Muscle layer of duodenum (tissue), 2 donors: ENCODE measurements at regions not wholly inside any gene's neighbourhood (a gene's known extent, or its start where the extent isn't known, plus 50 kb on each side); places are given as distances from the start of the nearest gene placed in this dataset.
"Not testable (repeated sequence)": the region's sequence is repeated elsewhere in the genome, so short reads cannot be mapped to it uniquely, and the experiment has no call there.

Experiments
- H3K27ac ChIP-seq: one replicate; pipeline ENCODE4 v1.7.0; 2013; ENCODE audit warnings: mild to moderate bottlenecking, low read length
- H3K27me3 ChIP-seq: one replicate; pipeline ENCODE4 v1.7.0; 2013; ENCODE audit warnings: low read depth, mild to moderate bottlenecking, control low read depth, low read length
- H3K36me3 ChIP-seq, 2 donors: one replicate each; pipeline ENCODE4 v1.7.0; 2013; ENCODE audit warnings: low read length in 2 of 2, control low read depth in 1 of 2, mild to moderate bottlenecking in 1 of 2; ENCODE audit not compliant: insufficient read depth in 2 of 2, control insufficient read depth in 1 of 2
- H3K4me1 ChIP-seq, 2 donors: one replicate each; pipeline ENCODE4 v1.7.0; 2013; ENCODE audit warnings: low read length in 2 of 2, mild to moderate bottlenecking in 2 of 2, control low read depth in 1 of 2, moderate library complexity in 1 of 2; ENCODE audit not compliant: insufficient read depth in 2 of 2, control insufficient read depth in 1 of 2
- H3K4me3 ChIP-seq, 2 donors: one replicate each; pipeline ENCODE4 v1.7.0; 2013; ENCODE audit warnings: low read length in 2 of 2, low read depth in 1 of 2, mild to moderate bottlenecking in 1 of 2
- H3K9me3 ChIP-seq, 2 donors: one replicate each; pipeline ENCODE4 v1.7.0; 2013; ENCODE audit warnings: low read length in 2 of 2, control low read depth in 1 of 2, mild to moderate bottlenecking in 1 of 2; ENCODE audit not compliant: control insufficient read depth in 1 of 2
- donor health status: healthy.

DNA sequence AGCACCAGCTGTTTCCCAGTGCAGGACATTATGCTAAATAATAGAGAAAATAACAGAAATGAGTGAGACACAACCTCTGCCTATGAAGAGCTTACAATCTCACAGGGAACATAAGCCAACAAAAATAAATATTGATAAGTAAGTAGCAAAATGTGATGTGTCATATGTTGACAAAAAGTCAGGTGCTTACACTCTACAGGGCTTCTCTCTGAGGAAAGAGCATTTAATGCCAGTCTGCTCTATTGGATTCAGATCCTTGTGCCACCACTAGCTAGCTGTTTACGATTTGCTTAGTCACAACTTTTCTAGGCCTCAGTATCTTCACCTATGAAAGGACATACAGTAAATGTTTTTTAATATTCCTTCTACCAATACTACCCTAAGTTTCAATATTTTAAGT lies 500.9 kb upstream of the NAALADL2 start:
- no peaks in the 10 kb centered on the region for H3K27me3 ChIP-seq
- H3K4me3 ChIP-seq = no peak overlapping the region
- no peak overlapping the region for H3K27ac ChIP-seq
- H3K36me3 ChIP-seq = no peaks in the 10 kb centered on the region
- no peaks in the 10 kb centered on the region for H3K4me1 ChIP-seq
- H3K9me3 ChIP-seq = no peaks in the 10 kb centered on the region

DNA sequence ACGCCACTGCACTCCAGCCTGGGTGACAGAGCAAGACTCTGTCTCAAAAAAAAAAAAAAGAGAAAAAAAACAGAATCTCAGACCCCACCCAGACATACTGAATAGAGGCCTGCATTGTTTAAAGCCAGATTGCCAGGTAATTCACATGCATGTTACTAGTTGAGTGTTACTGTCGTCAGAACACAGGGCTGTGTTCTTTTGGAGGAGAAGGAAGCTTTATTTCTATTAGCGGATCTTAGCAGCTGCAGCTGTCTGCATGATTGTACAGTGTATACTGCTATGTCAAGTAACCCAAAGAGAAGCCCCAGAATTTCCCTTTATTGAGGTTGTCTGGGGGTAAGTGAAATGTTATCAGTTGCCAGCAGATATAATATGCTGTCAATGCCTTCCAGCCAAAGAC lies 496.6 kb upstream of the NAALADL2 start:
- Histone ChIP-seq H3K27me3 (no peaks in the 10 kb centered on the region), H3K9me3 (no peaks in the 10 kb centered on the region), H3K4me3 (no peak overlapping the region), H3K4me1 (no peaks in the 10 kb centered on the region), H3K36me3 (no peaks in the 10 kb centered on the region), H3K27ac (no peak overlapping the region)

DNA sequence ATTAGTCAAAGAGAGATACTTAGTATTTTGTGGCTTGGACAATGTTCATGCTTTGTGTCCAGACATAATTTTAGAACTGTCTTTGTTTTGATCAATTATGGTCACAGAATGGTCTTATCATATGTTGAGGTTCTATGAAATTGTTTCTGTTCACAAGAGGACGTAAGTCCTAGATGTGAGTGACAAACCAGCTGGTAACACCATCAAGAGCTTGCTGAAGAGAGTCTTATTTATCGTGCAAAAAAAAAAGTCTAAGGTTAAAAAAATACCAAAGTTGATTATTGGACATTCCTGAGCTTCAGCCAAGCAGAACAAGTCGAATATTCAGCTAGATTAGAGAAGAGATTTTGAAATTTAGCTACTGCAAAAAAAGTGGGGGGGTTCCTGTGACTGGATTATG lies 495.9 kb upstream of the NAALADL2 start:
- Histone ChIP-seq H3K36me3 (no peaks in the 10 kb centered on the region), H3K27ac (no peak overlapping the region), H3K9me3 (no peaks in the 10 kb centered on the region), H3K4me1 (no peaks in the 10 kb centered on the region), H3K4me3 (no peak overlapping the region), H3K27me3 (no peaks in the 10 kb centered on the region)

GRCh38 chr3:174365796-174366195 lies 493.3 kb upstream of the NAALADL2 start:
- Histone ChIP-seq H3K36me3 (no peaks in the 10 kb centered on the region), H3K4me3 (no peak overlapping the region), H3K27me3 (no peaks in the 10 kb centered on the region), H3K27ac (no peak overlapping the region), H3K4me1 (no peaks in the 10 kb centered on the region), H3K9me3 (no peaks in the 10 kb centered on the region)

- H3K36me3 ChIP-seq, H3K27ac ChIP-seq, H3K4me1 ChIP-seq: not testable (repeated sequence)
Measured at GRCh38 chr3:174366904-174367303, 492.2 kb upstream of the NAALADL2 start.

GRCh38 chr3:174376346-174376745 lies 482.8 kb upstream of the NAALADL2 start:
- Histone ChIP-seq H3K9me3 (no peaks in the 10 kb centered on the region), H3K36me3 (no peaks in the 10 kb centered on the region)

More at GRCh38 chr3:174366904-174367303, 492.2 kb upstream of the NAALADL2 start:
- H3K9me3 ChIP-seq, H3K4me3 ChIP-seq, H3K27me3 ChIP-seq: not testable (repeated sequence)

GRCh38 chr3:174377096-174377495 lies 482.0 kb upstream of the NAALADL2 start:
- Histone ChIP-seq H3K9me3 (no peaks in the 10 kb centered on the region), H3K4me3 (no peak overlapping the region), H3K36me3 (no peaks in the 10 kb centered on the region), H3K27ac (no peak overlapping the region), H3K27me3 (no peaks in the 10 kb centered on the region), H3K4me1 (no peaks in the 10 kb centered on the region)

More at GRCh38 chr3:174376346-174376745, 482.8 kb upstream of the NAALADL2 start:
- Histone ChIP-seq H3K4me1 (no peaks in the 10 kb centered on the region), H3K4me3 (no peak overlapping the region), H3K27ac (no peak overlapping the region), H3K27me3 (no peaks in the 10 kb centered on the region)

- Histone ChIP-seq H3K4me1 (no peaks in the 10 kb centered on the region), H3K9me3 (no peaks in the 10 kb centered on the region), H3K27ac (no peak overlapping the region), H3K4me3 (no peak overlapping the region), H3K36me3 (no peaks in the 10 kb centered on the region), H3K27me3 (no peaks in the 10 kb centered on the region)
Measured at GRCh38 chr3:174377684-174378083, 481.4 kb upstream of the NAALADL2 start.

GRCh38 chr3:174382878-174383277 lies 476.3 kb upstream of the NAALADL2 start:
- Histone ChIP-seq H3K36me3 (no peaks in the 10 kb centered on the region), H3K4me3 (no peak overlapping the region), H3K9me3 (no peaks in the 10 kb centered on the region), H3K27ac (no peak overlapping the region), H3K4me1 (no peaks in the 10 kb centered on the region), H3K27me3 (no peaks in the 10 kb centered on the region)

GRCh38 chr3:174387736-174388135 lies 471.4 kb upstream of the NAALADL2 start:
- H3K36me3 ChIP-seq = no peaks in the 10 kb centered on the region
- no peaks in the 10 kb centered on the region for H3K4me1 ChIP-seq
- no peak overlapping the region for H3K4me3 ChIP-seq
- H3K27ac ChIP-seq = no peak overlapping the region
- no peaks in the 10 kb centered on the region for H3K9me3 ChIP-seq
- no peaks in the 10 kb centered on the region for H3K27me3 ChIP-seq

DNA sequence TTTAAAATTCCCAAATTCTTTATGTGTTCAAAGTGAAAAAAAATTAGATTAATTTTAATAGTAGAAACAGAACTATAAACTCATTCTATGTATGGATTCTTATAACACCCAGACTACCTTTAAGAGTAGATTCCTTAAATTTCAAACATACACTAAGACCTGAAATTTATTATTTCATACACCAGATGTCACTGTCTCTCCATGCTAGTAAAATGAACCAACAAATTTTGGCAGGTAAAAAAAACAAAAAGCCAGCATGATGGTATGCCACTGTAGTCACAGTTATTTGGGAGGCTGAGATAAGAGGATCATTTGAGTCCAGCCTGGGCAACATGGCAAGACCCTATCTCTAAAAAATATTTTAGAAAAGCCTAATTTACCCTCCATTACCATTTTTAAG lies 461.3 kb upstream of the NAALADL2 start:
- H3K4me1 ChIP-seq = no peaks in the 10 kb centered on the region
- no peaks in the 10 kb centered on the region for H3K36me3 ChIP-seq
- H3K4me3 ChIP-seq = no peak overlapping the region
- no peaks in the 10 kb centered on the region for H3K27me3 ChIP-seq
- H3K27ac ChIP-seq = no peak overlapping the region
- H3K9me3 ChIP-seq = peaks cover 0 to 2% of the 10 kb centered on the region in 2 donors

DNA sequence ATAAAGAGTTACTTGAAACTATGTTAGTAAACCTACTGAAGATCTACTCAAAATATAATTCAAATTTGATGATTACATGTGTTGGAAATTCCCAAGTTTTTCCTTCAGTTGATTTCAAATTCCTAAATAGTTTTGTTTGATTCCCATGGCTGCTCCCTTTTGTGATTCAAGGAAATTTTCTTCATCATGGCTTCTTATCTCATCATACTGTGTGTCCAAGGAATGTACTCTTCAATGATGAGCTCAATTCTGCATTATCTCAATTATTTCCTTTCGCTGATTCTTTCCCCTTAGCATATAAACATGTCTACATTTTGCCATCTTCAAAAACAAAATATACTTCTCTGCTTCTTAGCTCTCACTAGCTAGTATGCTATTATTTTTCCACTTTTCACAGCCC lies 460.4 kb upstream of the NAALADL2 start:
- Histone ChIP-seq H3K4me3 (no peak overlapping the region), H3K27me3 (no peaks in the 10 kb centered on the region), H3K4me1 (no peaks in the 10 kb centered on the region), H3K36me3 (no peaks in the 10 kb centered on the region), H3K9me3 (peaks cover 0 to 2% of the 10 kb centered on the region in 2 donors), H3K27ac (no peak overlapping the region)
